ENCODE measurements at regions not wholly inside any gene's neighbourhood (a gene's known extent, or its start where the extent isn't known, plus 50 kb on each side); places are given as distances from the start of the nearest gene placed in this dataset.
"Not testable (repeated sequence)": the region's sequence is repeated elsewhere in the genome, so short reads cannot be mapped to it uniquely, and the experiment has no call there.

GRCh38 chr9:72457366-72457765, 64.0 kb upstream of the TMC1 start:
- WGBS, 2 donors (ENCODE audit: low coverage in 1 of 2) = 82 to 92% methylated on average over 2 of the region's 2 CpGs
- TF ChIP-seq, protein P1, sequence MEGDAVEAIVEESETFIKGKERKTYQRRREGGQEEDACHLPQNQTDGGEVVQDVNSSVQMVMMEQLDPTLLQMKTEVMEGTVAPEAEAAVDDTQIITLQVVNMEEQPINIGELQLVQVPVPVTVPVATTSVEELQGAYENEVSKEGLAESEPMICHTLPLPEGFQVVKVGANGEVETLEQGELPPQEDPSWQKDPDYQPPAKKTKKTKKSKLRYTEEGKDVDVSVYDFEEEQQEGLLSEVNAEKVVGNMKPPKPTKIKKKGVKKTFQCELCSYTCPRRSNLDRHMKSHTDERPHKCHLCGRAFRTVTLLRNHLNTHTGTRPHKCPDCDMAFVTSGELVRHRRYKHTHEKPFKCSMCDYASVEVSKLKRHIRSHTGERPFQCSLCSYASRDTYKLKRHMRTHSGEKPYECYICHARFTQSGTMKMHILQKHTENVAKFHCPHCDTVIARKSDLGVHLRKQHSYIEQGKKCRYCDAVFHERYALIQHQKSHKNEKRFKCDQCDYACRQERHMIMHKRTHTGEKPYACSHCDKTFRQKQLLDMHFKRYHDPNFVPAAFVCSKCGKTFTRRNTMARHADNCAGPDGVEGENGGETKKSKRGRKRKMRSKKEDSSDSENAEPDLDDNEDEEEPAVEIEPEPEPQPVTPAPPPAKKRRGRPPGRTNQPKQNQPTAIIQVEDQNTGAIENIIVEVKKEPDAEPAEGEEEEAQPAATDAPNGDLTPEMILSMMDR (IDR thresholded peaks at IDR 0.05) = no peak
- TF ChIP-seq EP300 (IDR thresholded peaks at IDR 0.05; ENCODE audit: low read depth) (no peak), POLR2A (IDR thresholded peaks at IDR 0.05) (no peak), POLR2AphosphoS5 (IDR thresholded peaks at IDR 0.05) (no peak)
- no peak for DNase-seq
- in situ Hi-C loops (cut with MboI; ENCODE audit: low pct_ligation_motif_present in 1 of 4, low pct_unique_long_range_greater_than_20kb in 1 of 4, low sequenced_read_pairs in 3 of 4) = loop anchor here in 1 of 4 donors (25.0 kb wide), 1 partner anchor 105 kb away; no protein-coding TSS in a partner anchor
- no peak overlapping the region for H3K27ac ChIP-seq
- H3K36me3 ChIP-seq = no peaks in the 10 kb centered on the region
- no peak overlapping the region for H3K4me3 ChIP-seq
- no peaks in the 10 kb centered on the region for H3K4me1 ChIP-seq
- intact Hi-C loops (cut with DNase I; ENCODE audit: low total_unique reads) = no loop called here
- no peaks in the 10 kb centered on the region for H3K9me3 ChIP-seq
- no peaks in the 10 kb centered on the region for H3K27me3 ChIP-seq

DNA sequence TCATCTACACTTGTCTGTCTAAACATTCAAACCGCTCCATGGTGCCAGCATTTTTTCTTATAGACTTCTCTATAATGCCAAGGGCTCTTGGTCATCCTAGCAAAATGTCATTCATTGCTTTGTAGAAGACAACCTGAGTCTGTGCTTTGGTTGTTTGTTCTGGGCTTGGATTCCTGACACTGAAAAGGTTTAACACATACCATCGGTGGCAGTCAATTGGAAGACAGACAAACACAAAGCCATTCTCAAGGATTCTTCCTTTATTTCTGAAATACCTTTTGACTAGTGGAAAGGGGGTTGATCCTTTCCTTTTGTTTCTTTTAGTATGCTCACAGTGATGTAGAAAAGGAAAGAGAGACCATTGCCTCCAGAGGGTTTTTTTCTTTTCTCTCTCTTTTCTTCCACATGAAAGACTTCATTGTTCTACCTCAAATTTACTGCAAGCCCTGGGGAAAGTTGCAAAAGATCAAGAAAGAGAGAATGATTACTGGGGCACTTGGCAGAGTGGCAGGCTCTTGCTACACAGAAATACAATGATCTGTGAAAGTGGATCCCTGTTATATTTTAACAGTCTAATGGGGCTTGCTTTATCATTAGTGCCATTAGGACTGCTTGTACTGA, 66.4 kb upstream of the TMC1 start:
- Histone ChIP-seq H3K36me3 (no peaks in the 10 kb centered on the region), H3K4me3 (no peak overlapping the region), H3K27me3 (no peaks in the 10 kb centered on the region), H3K4me1 (no peaks in the 10 kb centered on the region), H3K9me3 (no peaks in the 10 kb centered on the region), H3K27ac (no peak overlapping the region)
- in situ Hi-C loops (cut with MboI; ENCODE audit: low pct_ligation_motif_present in 1 of 4, low pct_unique_long_range_greater_than_20kb in 1 of 4, low sequenced_read_pairs in 3 of 4) = loop anchor here in 1 of 4 donors (25.0 kb wide), 1 partner anchor 107 kb away; no protein-coding TSS in a partner anchor
- WGBS, 2 donors (ENCODE audit: low coverage in 1 of 2) = 67 to 69% methylated on average over 2 of the region's 2 CpGs
- TF ChIP-seq POLR2A (IDR thresholded peaks at IDR 0.05) (no peak), EP300 (IDR thresholded peaks at IDR 0.05; ENCODE audit: low read depth) (no peak), POLR2AphosphoS5 (IDR thresholded peaks at IDR 0.05) (no peak)
- TF ChIP-seq, protein P1 (IDR thresholded peaks at IDR 0.05) = no peak
- no peak for DNase-seq
- intact Hi-C loops (cut with DNase I; ENCODE audit: low total_unique reads) = no loop called here

GRCh38 chr9:72453797-72454196, 67.6 kb upstream of the TMC1 start:
- Histone ChIP-seq H3K9me3 (no peaks in the 10 kb centered on the region), H3K36me3 (no peaks in the 10 kb centered on the region), H3K4me3 (no peak overlapping the region), H3K27me3 (no peaks in the 10 kb centered on the region), H3K27ac (no peak overlapping the region), H3K4me1 (no peaks in the 10 kb centered on the region)
- 90 to 98% methylated on average over 3 of the region's 3 CpGs for WGBS, 2 donors (ENCODE audit: low coverage in 1 of 2)
- in situ Hi-C loops (cut with MboI; ENCODE audit: low pct_ligation_motif_present in 1 of 4, low pct_unique_long_range_greater_than_20kb in 1 of 4, low sequenced_read_pairs in 3 of 4) = loop anchor here in 1 of 4 donors (25.0 kb wide), 1 partner anchor 109 kb away; no protein-coding TSS in a partner anchor
- DNase-seq = no peak
- intact Hi-C loops (cut with DNase I; ENCODE audit: low total_unique reads) = no loop called here
- TF ChIP-seq POLR2AphosphoS5 (IDR thresholded peaks at IDR 0.05) (no peak), EP300 (IDR thresholded peaks at IDR 0.05; ENCODE audit: low read depth) (no peak), POLR2A (IDR thresholded peaks at IDR 0.05) (no peak)
- TF ChIP-seq, protein P1 (IDR thresholded peaks at IDR 0.05) = no peak

GRCh38 chr9:72446241-72446640, 75.2 kb upstream of the TMC1 start:
- H3K27me3 ChIP-seq; H3K36me3 ChIP-seq; H3K4me1 ChIP-seq; H3K27ac ChIP-seq; in situ Hi-C loops (cut with MboI; ENCODE audit: low pct_ligation_motif_present in 1 of 4, low pct_unique_long_range_greater_than_20kb in 1 of 4, low sequenced_read_pairs in 3 of 4); H3K4me3 ChIP-seq; DNase-seq; H3K9me3 ChIP-seq: not testable (repeated sequence)
- intact Hi-C loops (cut with DNase I; ENCODE audit: low total_unique reads) = loop anchor here (10.0 kb wide), 1 partner anchor 149 kb away; no protein-coding TSS in a partner anchor
- 87 to 100% methylated on average over 2 to 5 of the region's 5 CpGs for whole genome bisulfite sequencing, 2 donors (ENCODE audit: low coverage in 1 of 2)

All from transverse colon (tissue), 4 donors.